WTC11 (cell line): ENCODE measurements at regions not wholly inside any gene's neighbourhood (a gene's known extent, or its start where the extent isn't known, plus 50 kb on each side); places are given as distances from the start of the nearest gene placed in this dataset.

ENCODE experiments used
- ATAC-seq: fragments of 200-7000 bp; cut with Tn5 transposase; 2 replicates; pipeline ENCODE4 v1.10.0; 2021; ENCODE audit warnings: mild to moderate bottlenecking, moderate library complexity
- CTCF ChIA-PET: fragments of 300-600 bp; sonication (Branson Sonifier 250); formaldehyde crosslinking; loops from one replicate; lab custom pipeline; 2021; ENCODE audit warnings: antibody characterized with exemption; lab: Charles Lee
- POLR2A ChIA-PET: fragments of 350-600 bp; sonication (Branson Sonifier 250); formaldehyde crosslinking; loops from one replicate; lab custom pipeline; 2021; ENCODE audit warnings: antibody characterized with exemption; lab: Charles Lee
- DNase-seq: peaks from one replicate; pipeline ENCODE4 v3.0.0; 2021; ENCODE audit warnings: low spot score
- H3K27ac Mint-ChIP-seq: 2 replicates; pipeline ENCODE4 v1.8.0; 2021; ENCODE audit warnings: mixed read lengths
- H3K27me3 Mint-ChIP-seq: 2 replicates; pipeline ENCODE4 v1.8.0; 2021; ENCODE audit warnings: low read depth, mild to moderate bottlenecking, moderate library complexity, mixed read lengths
- H3K36me3 Mint-ChIP-seq: 2 replicates; pipeline ENCODE4 v1.8.0; 2021; ENCODE audit warnings: mixed read lengths
- H3K4me1 Mint-ChIP-seq: 2 replicates; pipeline ENCODE4 v1.8.0; 2022; ENCODE audit warnings: mixed read lengths
- H3K4me3 Mint-ChIP-seq: 2 replicates; pipeline ENCODE4 v1.8.0; 2021; ENCODE audit warnings: mild to moderate bottlenecking, moderate library complexity, mixed read lengths
- H3K9me3 Mint-ChIP-seq: 2 replicates; pipeline ENCODE4 v1.8.0; 2021; ENCODE audit warnings: mixed read lengths
- ATF1 ChIP-seq: sonication (generic); formaldehyde crosslinking; IDR thresholded peaks from 2 replicates; pipeline ENCODE4 v1.8.1; 2023; ENCODE audit warnings: mild to moderate bottlenecking, moderate library complexity, missing genetic modification reagents
- ATF2 ChIP-seq: sonication (generic); formaldehyde crosslinking; IDR thresholded peaks from 2 replicates; pipeline ENCODE4 v1.8.1; 2022; ENCODE audit warnings: low read depth, missing genetic modification reagents, borderline replicate concordance
- CDX4 ChIP-seq: fragments of 250-450 bp; sonication (Bioruptor Pico); IDR thresholded peaks from 2 replicates; pipeline ENCODE4 v1.9.0; 2021; ENCODE audit warnings: moderate library complexity, mild to moderate bottlenecking, inconsistent platforms, borderline replicate concordance
- E2F5 ChIP-seq: sonication (generic); formaldehyde crosslinking; IDR thresholded peaks from 2 replicates; pipeline ENCODE4 v1.8.1; 2022; ENCODE audit warnings: mild to moderate bottlenecking, moderate library complexity, missing genetic modification reagents
- ESRRA ChIP-seq: sonication (generic); formaldehyde crosslinking; IDR thresholded peaks from 2 replicates; pipeline ENCODE4 v1.8.1; 2022; ENCODE audit warnings: mild to moderate bottlenecking, missing genetic modification reagents, borderline replicate concordance
- ETV6 ChIP-seq: sonication (generic); formaldehyde crosslinking; IDR thresholded peaks from 2 replicates; pipeline ENCODE4 v1.8.1; 2022; ENCODE audit warnings: mild to moderate bottlenecking, missing genetic modification reagents
- FOXJ3 ChIP-seq: sonication (generic); formaldehyde crosslinking; IDR thresholded peaks from 2 replicates; pipeline ENCODE4 v1.9.0; 2021; ENCODE audit warnings: missing genetic modification reagents, mild to moderate bottlenecking, borderline replicate concordance
- FOXP1 ChIP-seq: sonication (generic); formaldehyde crosslinking; IDR thresholded peaks from 2 replicates; pipeline ENCODE4 v1.8.0; 2022; ENCODE audit warnings: missing genetic modification reagents, mild to moderate bottlenecking, moderate library complexity, borderline replicate concordance
- NFATC4 ChIP-seq: fragments of 250-450 bp; sonication (Bioruptor Pico); IDR thresholded peaks from 2 replicates; pipeline ENCODE4 v1.9.0; 2021; ENCODE audit warnings: mild to moderate bottlenecking
- NFE2L1 ChIP-seq: sonication (generic); formaldehyde crosslinking; IDR thresholded peaks from 2 replicates; pipeline ENCODE4 v1.8.1; 2023; ENCODE audit warnings: missing genetic modification reagents
- PRRX2 ChIP-seq: fragments of 250-450 bp; sonication (Bioruptor Pico); IDR thresholded peaks from 2 replicates; pipeline ENCODE4 v1.8.0; 2021; ENCODE audit warnings: mild to moderate bottlenecking
- SMAD4 ChIP-seq: sonication (generic); formaldehyde crosslinking; IDR thresholded peaks from 2 replicates; pipeline ENCODE4 v1.8.0; 2022; ENCODE audit warnings: mild to moderate bottlenecking, missing genetic modification reagents
- TEAD4 ChIP-seq: sonication (generic); formaldehyde crosslinking; IDR thresholded peaks from 2 replicates; pipeline ENCODE4 v1.8.0; 2022; ENCODE audit warnings: mild to moderate bottlenecking, missing genetic modification reagents
- TP53 ChIP-seq: sonication (generic); formaldehyde crosslinking; IDR thresholded peaks from 2 replicates; pipeline ENCODE4 v1.8.1; 2023; ENCODE audit warnings: mild to moderate bottlenecking, missing genetic modification reagents
- ZBTB21 ChIP-seq: sonication (generic); formaldehyde crosslinking; IDR thresholded peaks from 2 replicates; pipeline ENCODE4 v1.8.1; 2023; ENCODE audit warnings: mild to moderate bottlenecking, missing genetic modification reagents, borderline replicate concordance
- ZNF138 ChIP-seq: sonication (generic); formaldehyde crosslinking; conservative IDR thresholded peaks from 2 replicates; pipeline ENCODE4 v1.8.1; 2022; ENCODE audit warnings: mild to moderate bottlenecking, moderate library complexity, missing genetic modification reagents
- ZNF396 ChIP-seq: fragments of 250-450 bp; sonication (Bioruptor Pico); IDR thresholded peaks from 2 replicates; pipeline ENCODE4 v1.8.0; 2021; ENCODE audit warnings: mild to moderate bottlenecking, moderate library complexity, borderline replicate concordance
- ZNF416 ChIP-seq: fragments of 250-450 bp; sonication (Bioruptor Pico); IDR thresholded peaks from 2 replicates; pipeline ENCODE4 v1.9.0; 2021; ENCODE audit warnings: mild to moderate bottlenecking, inconsistent platforms
- ZNF425 ChIP-seq: fragments of 250-450 bp; sonication (Bioruptor Pico); conservative IDR thresholded peaks from 2 replicates; pipeline ENCODE4 v1.9.0; 2021; ENCODE audit warnings: mild to moderate bottlenecking
- ZNF512 ChIP-seq: sonication (generic); formaldehyde crosslinking; IDR thresholded peaks from 2 replicates; pipeline ENCODE4 v1.8.1; 2022; ENCODE audit warnings: missing genetic modification reagents, borderline replicate concordance

- TF ChIP-seq ESRRA (CRISPR knock-in tag) (no peak), ZNF425 (CRISPR knock-in tag) (no peak)
- TF ChIP-seq, all 79 proteins: peak for 0
These were observed 496.1 kb downstream of the PTPRU start (continued) for GRCh38 chr1:29732453-29732852.

GRCh38 chr1:29730623-29731022, 494.3 kb downstream of the PTPRU start:
- ChIA-PET CTCF (no interaction called here), POLR2A (no interaction called here)
- no peak for DNase-seq
- ATAC-seq: no peak
- Mint-ChIP-seq H3K4me3 (no peak overlapping the region), H3K9me3 (peaks cover 9% of the 10 kb centered on the region), H3K27ac (no peak overlapping the region), H3K36me3 (no peaks in the 10 kb centered on the region), H3K4me1 (no peaks in the 10 kb centered on the region), H3K27me3 (no peaks in the 10 kb centered on the region; the same call in 1 of the 2 replicates)
- TF ChIP-seq TP53 (no peak), PRRX2 (CRISPR knock-in tag) (no peak), ATF1 (CRISPR knock-in tag) (no peak), FOXP1 (CRISPR knock-in tag) (no peak), E2F5 (CRISPR knock-in tag) (no peak), ATF2 (no peak), SMAD4 (CRISPR knock-in tag) (no peak), ZNF138 (CRISPR knock-in tag) (no peak), ZNF396 (no peak), NFATC4 (CRISPR knock-in tag) (no peak), FOXJ3 (CRISPR knock-in tag) (no peak), NFE2L1 (CRISPR knock-in tag) (no peak), ETV6 (no peak), ZBTB21 (CRISPR knock-in tag) (no peak), TEAD4 (CRISPR knock-in tag) (no peak), ZNF512 (CRISPR knock-in tag) (no peak), CDX4 (CRISPR knock-in tag) (no peak), ZNF416 (no peak)
